HG02798 (cell line): ENCODE measurements at regions not wholly inside any gene's neighbourhood (a gene's known extent, or its start where the extent isn't known, plus 50 kb on each side); places are given as distances from the start of the nearest gene placed in this dataset.
A peak's percentile ranks its signal among the peaks of the same experiment; 100 is the strongest.

Source experiments
- ATAC-seq: cut with Tn5 transposase; IDR thresholded peaks from one replicate; pipeline ENCODE4 v1.9.1; 2021; ENCODE audit warnings: mild to moderate bottlenecking; ENCODE audit not compliant: unreplicated experiment, poor library complexity

- no peak for ATAC-seq
Observed at GRCh38 chr2:22719396-22719795, 665.6 kb upstream of the KLHL29 start.

- no peak for ATAC-seq
Observed at GRCh38 chr2:22729466-22729865, 655.5 kb upstream of the KLHL29 start.

- no peak for ATAC-seq
Observed at GRCh38 chr2:22734373-22735045, 650.5 kb upstream of the KLHL29 start.

- no peak for ATAC-seq
Observed at GRCh38 chr2:22737144-22737543, 647.8 kb upstream of the KLHL29 start.

GRCh38 chr2:22741216-22741615 is 643.8 kb upstream of the KLHL29 start:
- no peak for ATAC-seq

- peak; percentile 74 for ATAC-seq
Observed at GRCh38 chr2:22748909-22749308, 636.1 kb upstream of the KLHL29 start.

GRCh38 chr2:22753476-22753875 is 631.5 kb upstream of the KLHL29 start:
- ATAC-seq: no peak

GRCh38 chr2:22756276-22757043 is 628.5 kb upstream of the KLHL29 start:
- ATAC-seq: no peak

- ATAC-seq: no peak
Observed at GRCh38 chr2:22769497-22769896, 615.5 kb upstream of the KLHL29 start.

- ATAC-seq: no peak
Observed at GRCh38 chr2:22784566-22784965, 600.4 kb upstream of the KLHL29 start.

GRCh38 chr2:22786817-22787216 is 598.2 kb upstream of the KLHL29 start:
- no peak for ATAC-seq

- no peak for ATAC-seq
Observed at GRCh38 chr2:22787745-22788144, 597.2 kb upstream of the KLHL29 start.

- no peak for ATAC-seq
Observed at GRCh38 chr2:22788749-22789327, 596.1 kb upstream of the KLHL29 start.

- no peak for ATAC-seq
Observed at GRCh38 chr2:22795287-22795866, 589.6 kb upstream of the KLHL29 start.

GRCh38 chr2:22798386-22798785 is 586.6 kb upstream of the KLHL29 start:
- no peak for ATAC-seq

GRCh38 chr2:22800412-22800811 is 584.6 kb upstream of the KLHL29 start:
- ATAC-seq: no peak

GRCh38 chr2:22801071-22801470 is 583.9 kb upstream of the KLHL29 start:
- no peak for ATAC-seq

GRCh38 chr2:22801970-22802369 is 583.0 kb upstream of the KLHL29 start:
- ATAC-seq: no peak

- no peak for ATAC-seq
Observed at GRCh38 chr2:22807872-22808271, 577.1 kb upstream of the KLHL29 start.

- ATAC-seq: no peak
Observed at GRCh38 chr2:22810602-22811001, 574.4 kb upstream of the KLHL29 start.

- ATAC-seq: no peak
Observed at GRCh38 chr2:22812065-22812680, 572.8 kb upstream of the KLHL29 start.
